Peyer's patch (tissue), 4 donors: ENCODE measurements at regions not wholly inside any gene's neighbourhood (a gene's known extent, or its start where the extent isn't known, plus 50 kb on each side); places are given as distances from the start of the nearest gene placed in this dataset.

Source experiments
- DNase-seq, 3 donors: peaks; one replicate each; pipeline ENCODE4 v3.0.0-alpha.2; 2017 to 2019
- H3K27ac ChIP-seq, 4 donors: fragments of 200-600 bp; sonication (generic); one replicate each; pipeline ENCODE4 v1.5.1; 2016 to 2019
- H3K27me3 ChIP-seq, 2 donors: fragments of 200-600 bp; sonication (generic); one replicate each; pipeline ENCODE4 v1.5.1; 2019
- H3K36me3 ChIP-seq, 3 donors: fragments of 200-600 bp; sonication (generic); one replicate each; pipeline ENCODE4 v1.5.1; 2016 to 2019
- H3K4me1 ChIP-seq, 4 donors: fragments of 200-600 bp; sonication (generic); one replicate each; pipeline ENCODE4 v1.5.1; 2016 to 2019
- H3K4me3 ChIP-seq, 4 donors: fragments of 200-600 bp; sonication (generic); 1 replicate in 3 of 4; 2 replicates in 1 of 4; pipeline ENCODE4 v1.5.1; 2016 to 2019; ENCODE audit warnings: mild to moderate bottlenecking in 1 of 4
- H3K9me3 ChIP-seq, 4 donors: fragments of 200-600 bp; sonication (generic); one replicate each; pipeline ENCODE4 v1.5.1; 2016 to 2019; ENCODE audit warnings: mild to moderate bottlenecking in 1 of 4
- CTCF ChIP-seq, 6 experiments: fragments of 450-650 bp in 4 of 6; fragments of 200-600 bp in 2 of 6; sonication (generic) in 1 of 6; IDR thresholded peaks; one replicate each; pipeline ENCODE4 v1.5.1; 2017 to 2019; ENCODE audit warnings: antibody characterized with exemption in 6 of 6, mild to moderate bottlenecking in 3 of 6, moderate library complexity in 1 of 6
- POLR2A ChIP-seq, 2 donors: fragments of 450-650 bp; IDR thresholded peaks; one replicate each; pipeline ENCODE4 v1.5.1; 2017; ENCODE audit warnings: antibody characterized with exemption in 2 of 2, mild to moderate bottlenecking in 2 of 2, moderate library complexity in 2 of 2

DNA sequence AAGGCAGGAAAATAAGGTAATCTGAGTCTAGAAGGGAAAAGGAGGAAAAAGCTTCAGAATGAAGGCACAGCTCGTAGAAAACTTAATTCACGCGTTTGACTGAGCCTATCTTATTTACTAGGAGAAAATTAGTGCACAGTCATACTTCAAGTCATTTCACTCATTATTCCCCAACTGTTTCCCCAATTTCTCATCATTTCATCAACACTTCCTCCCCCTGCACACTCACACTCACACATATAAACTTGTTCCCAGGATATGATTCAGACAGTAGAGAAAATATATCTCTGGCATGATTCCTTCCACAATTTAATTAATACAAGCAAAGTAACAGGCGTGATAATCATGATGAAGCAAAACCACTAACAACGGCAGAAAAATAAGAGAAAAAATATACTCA, 94.5 kb upstream of the F13A1 start:
- Histone ChIP-seq H3K4me3 (no peak overlapping the region), H3K27me3 (no peaks in the 10 kb centered on the region), H3K4me1 (no peaks in the 10 kb centered on the region), H3K36me3 (no peaks in the 10 kb centered on the region), H3K27ac (no peak overlapping the region), H3K9me3 (no peaks in the 10 kb centered on the region)
- no peak for DNase-seq
- TF ChIP-seq CTCF (IDR thresholded peaks at IDR 0.05), result no peak
- no peak for TF ChIP-seq POLR2A (IDR thresholded peaks at IDR 0.05)

DNA sequence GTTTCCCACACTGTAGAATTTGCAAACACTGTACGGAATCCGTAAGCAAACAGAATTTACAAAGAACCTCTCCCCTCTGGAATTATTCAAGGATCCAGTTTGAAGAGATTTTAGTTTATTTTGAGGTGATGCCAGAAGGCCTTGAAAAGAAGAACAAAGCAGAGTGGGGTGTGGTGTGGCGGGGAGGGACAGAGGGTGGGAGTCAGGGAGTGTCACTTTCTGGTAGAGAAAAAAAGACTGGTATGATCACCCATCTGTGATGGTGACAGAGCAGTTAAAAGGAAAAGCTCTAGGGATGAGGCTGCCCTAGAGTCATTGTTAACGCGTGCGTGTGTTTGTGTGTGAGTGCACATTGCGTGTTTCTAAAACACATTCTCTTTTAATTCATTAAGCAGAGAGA, 97.0 kb upstream of the F13A1 start:
- Histone ChIP-seq H3K4me1 (no peaks in the 10 kb centered on the region), H3K9me3 (no peaks in the 10 kb centered on the region), H3K4me3 (no peak overlapping the region), H3K36me3 (no peaks in the 10 kb centered on the region), H3K27ac (no peak overlapping the region), H3K27me3 (no peaks in the 10 kb centered on the region)
- TF ChIP-seq POLR2A (IDR thresholded peaks at IDR 0.05) (no peak), CTCF (IDR thresholded peaks at IDR 0.05) (no peak)
- DNase-seq, result no peak

GRCh38 chr6:6418421-6418820, 98.0 kb upstream of the F13A1 start:
- H3K9me3 ChIP-seq, result no peaks in the 10 kb centered on the region
- H3K4me1 ChIP-seq, result no peaks in the 10 kb centered on the region
- no peak overlapping the region for H3K4me3 ChIP-seq
- no peak for DNase-seq
- TF ChIP-seq CTCF (IDR thresholded peaks at IDR 0.05), result no peak
- TF ChIP-seq POLR2A (IDR thresholded peaks at IDR 0.05), result no peak
- H3K27ac ChIP-seq, result no peak overlapping the region
- H3K27me3 ChIP-seq, result no peaks in the 10 kb centered on the region
- H3K36me3 ChIP-seq, result no peaks in the 10 kb centered on the region

- H3K27ac ChIP-seq, result no peak overlapping the region
- no peak overlapping the region for H3K4me3 ChIP-seq
- no peaks in the 10 kb centered on the region for H3K36me3 ChIP-seq
- no peak for DNase-seq
- no peaks in the 10 kb centered on the region for H3K27me3 ChIP-seq
- no peak for TF ChIP-seq CTCF (IDR thresholded peaks at IDR 0.05)
- no peak for TF ChIP-seq POLR2A (IDR thresholded peaks at IDR 0.05)
- no peaks in the 10 kb centered on the region for H3K9me3 ChIP-seq
- H3K4me1 ChIP-seq, result no peaks in the 10 kb centered on the region
These were observed 99.6 kb upstream of the F13A1 start for GRCh38 chr6:6420107-6420506.

DNA sequence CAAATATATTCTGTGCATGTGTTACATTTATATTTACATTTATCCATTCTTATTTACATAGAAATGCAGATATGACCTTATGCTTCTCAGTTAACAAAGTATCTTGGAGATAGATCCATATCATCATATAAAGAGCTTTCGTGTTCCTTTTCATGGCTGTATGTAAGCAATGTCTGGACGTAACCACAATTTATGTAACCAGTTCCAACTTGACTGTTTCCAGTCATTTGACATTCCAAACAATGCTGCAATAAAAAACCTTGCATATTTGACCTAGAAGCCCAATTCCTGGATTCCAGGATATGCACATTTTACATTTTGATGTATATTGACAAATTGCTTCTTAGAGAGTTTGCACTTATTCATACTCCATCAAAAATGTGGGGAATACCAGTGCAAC, 113.7 kb upstream of the F13A1 start:
- H3K27me3 ChIP-seq, result no peaks in the 10 kb centered on the region
- no peak for TF ChIP-seq POLR2A (IDR thresholded peaks at IDR 0.05)
- no peak for TF ChIP-seq CTCF (IDR thresholded peaks at IDR 0.05)
- DNase-seq, result no peak
- H3K36me3 ChIP-seq, result no peaks in the 10 kb centered on the region
- H3K27ac ChIP-seq, result no peak overlapping the region
- H3K9me3 ChIP-seq, result no peaks in the 10 kb centered on the region
- no peak overlapping the region for H3K4me3 ChIP-seq
- no peaks in the 10 kb centered on the region for H3K4me1 ChIP-seq

DNA sequence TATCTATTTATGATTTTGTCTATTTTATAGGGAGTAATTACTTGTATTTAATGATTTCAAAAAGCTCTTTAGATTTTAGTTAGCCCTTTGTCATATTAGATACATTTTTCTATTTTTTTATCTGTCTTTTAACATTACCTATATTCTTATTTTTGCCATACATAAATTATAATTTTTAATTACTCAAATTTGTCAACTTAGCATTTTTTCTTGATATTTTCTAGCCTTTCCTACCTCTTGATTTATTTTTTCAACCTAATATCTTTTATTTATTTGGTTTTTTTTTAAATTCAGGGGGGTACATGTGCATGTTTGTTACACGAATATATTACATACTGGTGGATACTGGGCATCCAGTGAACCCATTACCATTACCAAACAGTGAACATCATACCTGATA, 114.3 kb upstream of the F13A1 start:
- Histone ChIP-seq H3K9me3 (no peaks in the 10 kb centered on the region), H3K4me1 (no peaks in the 10 kb centered on the region), H3K27ac (no peak overlapping the region), H3K4me3 (no peak overlapping the region), H3K36me3 (no peaks in the 10 kb centered on the region), H3K27me3 (no peaks in the 10 kb centered on the region)
- DNase-seq, result no peak
- TF ChIP-seq POLR2A (IDR thresholded peaks at IDR 0.05), result no peak
- TF ChIP-seq CTCF (IDR thresholded peaks at IDR 0.05), result no peak
